ENCODE measurements at regions not wholly inside any gene's neighbourhood (a gene's known extent, or its start where the extent isn't known, plus 50 kb on each side); places are given as distances from the start of the nearest gene placed in this dataset.
A peak's percentile ranks its signal among the peaks of the same experiment; 100 is the strongest.

- Histone ChIP-seq H3K4me1 (ENCODE audit: control insufficient read depth, insufficient read depth, low read length) (peaks cover 19% of the 10 kb centered on the region), H3K27me3 (ENCODE audit: control insufficient read depth, insufficient read depth, low read length) (peaks cover 46% of the 10 kb centered on the region), H3K27ac (ENCODE audit: low read depth, low read length) (no peak overlapping the region), H3K4me3 (ENCODE audit: low read depth, low read length) (no peak overlapping the region), H3K36me3 (ENCODE audit: control insufficient read depth, insufficient read depth, low read length) (no peaks in the 10 kb centered on the region), H3K9me3 (ENCODE audit: control insufficient read depth, insufficient read depth, low read length) (peaks cover 1% of the 10 kb centered on the region)
- no CpG with 5 or more reads among the region's 4 CpGs for WGBS (ENCODE audit: insufficient coverage)
- no peak for DNase-seq (ENCODE audit: low read depth in 4 of 6, low spot score in 6 of 6)
Measured at GRCh38 chr11:115657586-115657985, 153.4 kb upstream of the CADM1 start.

DNA sequence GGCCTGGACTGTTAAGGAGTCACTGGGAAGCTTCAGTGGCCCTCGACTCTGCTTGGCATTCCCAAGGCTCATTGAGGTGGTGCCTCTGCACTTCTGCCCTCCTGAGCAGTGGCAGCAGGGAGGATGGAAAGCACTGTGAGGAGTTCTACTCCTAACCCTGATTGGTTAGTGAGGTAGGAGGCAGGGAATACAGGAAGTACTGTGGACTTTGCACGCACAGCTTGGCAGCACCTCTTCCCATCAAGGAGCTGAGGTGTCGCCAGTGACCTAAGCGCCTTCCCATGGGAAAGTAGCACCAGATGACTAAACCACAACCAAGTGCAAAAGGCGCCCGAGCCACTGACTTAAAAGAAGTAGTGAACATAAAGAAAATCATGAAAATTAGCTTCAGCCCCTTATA is 152.5 kb upstream of the CADM1 start:
- 78% methylated on average over 2 of the region's 6 CpGs for WGBS (ENCODE audit: insufficient coverage)
- Histone ChIP-seq H3K9me3 (ENCODE audit: control insufficient read depth, insufficient read depth, low read length) (no peaks in the 10 kb centered on the region), H3K27ac (ENCODE audit: low read depth, low read length) (no peak overlapping the region), H3K4me1 (ENCODE audit: control insufficient read depth, insufficient read depth, low read length) (peaks cover 19% of the 10 kb centered on the region), H3K27me3 (ENCODE audit: control insufficient read depth, insufficient read depth, low read length) (peaks cover 39% of the 10 kb centered on the region), H3K4me3 (ENCODE audit: low read depth, low read length) (no peak overlapping the region), H3K36me3 (ENCODE audit: control insufficient read depth, insufficient read depth, low read length) (no peaks in the 10 kb centered on the region)
- no peak for DNase-seq (ENCODE audit: low read depth in 4 of 6, low spot score in 6 of 6)

DNA sequence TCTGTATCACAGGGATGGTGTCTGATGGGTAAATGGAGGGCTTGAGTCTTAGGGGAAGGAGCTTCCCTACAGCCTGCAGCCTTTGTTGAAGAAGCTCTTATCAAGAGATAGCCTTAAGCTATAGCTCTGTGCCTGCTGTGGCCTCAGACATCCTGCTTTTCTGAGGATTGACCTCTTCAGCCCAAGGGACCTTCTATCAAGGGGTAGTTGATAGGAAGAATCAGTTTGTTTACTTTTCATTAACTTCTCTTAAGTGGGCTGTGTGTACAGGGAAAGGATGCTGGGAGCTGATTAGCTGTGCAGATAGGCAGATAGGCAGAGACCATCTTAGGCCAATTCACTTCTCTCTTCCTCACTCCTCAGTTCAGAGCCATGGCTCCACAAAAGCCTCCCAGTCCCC is 151.8 kb upstream of the CADM1 start:
- H3K9me3 ChIP-seq (ENCODE audit: control insufficient read depth, insufficient read depth, low read length), result no peaks in the 10 kb centered on the region
- peaks cover 38% of the 10 kb centered on the region for H3K27me3 ChIP-seq (ENCODE audit: control insufficient read depth, insufficient read depth, low read length)
- no peaks in the 10 kb centered on the region for H3K36me3 ChIP-seq (ENCODE audit: control insufficient read depth, insufficient read depth, low read length)
- no peak for DNase-seq (ENCODE audit: low read depth in 4 of 6, low spot score in 6 of 6)
- peaks cover 19% of the 10 kb centered on the region for H3K4me1 ChIP-seq (ENCODE audit: control insufficient read depth, insufficient read depth, low read length)
- no peak overlapping the region for H3K27ac ChIP-seq (ENCODE audit: low read depth, low read length)
- H3K4me3 ChIP-seq (ENCODE audit: low read depth, low read length), result no peak overlapping the region

GRCh38 chr11:115654792-115655191 is 150.6 kb upstream of the CADM1 start:
- Histone ChIP-seq H3K4me1 (ENCODE audit: control insufficient read depth, insufficient read depth, low read length) (peaks cover 10% of the 10 kb centered on the region), H3K27ac (ENCODE audit: low read depth, low read length) (no peak overlapping the region), H3K27me3 (ENCODE audit: control insufficient read depth, insufficient read depth, low read length) (peaks cover 29% of the 10 kb centered on the region), H3K9me3 (ENCODE audit: control insufficient read depth, insufficient read depth, low read length) (no peaks in the 10 kb centered on the region), H3K4me3 (ENCODE audit: low read depth, low read length) (no peak overlapping the region), H3K36me3 (ENCODE audit: control insufficient read depth, insufficient read depth, low read length) (no peaks in the 10 kb centered on the region)
- DNase-seq (ENCODE audit: low read depth in 4 of 6, low spot score in 6 of 6), result no peak
- WGBS (ENCODE audit: insufficient coverage), result no CpG with 5 or more reads among the region's 4 CpGs

DNA sequence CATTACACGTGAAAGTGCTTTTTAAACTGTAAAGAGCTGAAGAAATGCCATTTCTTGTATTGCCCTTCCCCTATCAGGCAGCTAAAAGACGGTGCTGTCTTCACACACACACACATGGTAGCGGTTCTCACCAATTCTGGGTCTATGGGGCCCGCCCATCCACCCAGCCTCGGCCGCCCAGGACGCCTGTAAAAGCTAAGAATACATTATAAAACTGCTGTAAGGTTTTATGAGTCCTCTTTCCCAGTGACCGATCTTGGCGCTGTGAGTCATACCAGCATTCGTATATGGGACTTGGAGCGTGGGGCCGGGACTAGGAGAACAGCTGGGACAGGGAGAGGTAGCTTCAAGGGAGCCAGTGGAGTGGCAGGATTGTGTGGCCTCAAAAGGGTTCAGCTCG is 149.7 kb upstream of the CADM1 start:
- H3K4me1 ChIP-seq (ENCODE audit: control insufficient read depth, insufficient read depth, low read length), result peaks cover 2% of the 10 kb centered on the region
- no peaks in the 10 kb centered on the region for H3K9me3 ChIP-seq (ENCODE audit: control insufficient read depth, insufficient read depth, low read length)
- WGBS (ENCODE audit: insufficient coverage), result 89% methylated on average over 8 of the region's 13 CpGs
- no peak overlapping the region for H3K4me3 ChIP-seq (ENCODE audit: low read depth, low read length)
- H3K27me3 ChIP-seq (ENCODE audit: control insufficient read depth, insufficient read depth, low read length), result peaks cover 21% of the 10 kb centered on the region
- DNase-seq (ENCODE audit: low read depth in 4 of 6, low spot score in 6 of 6), result no peak
- no peak overlapping the region for H3K27ac ChIP-seq (ENCODE audit: low read depth, low read length)
- H3K36me3 ChIP-seq (ENCODE audit: control insufficient read depth, insufficient read depth, low read length), result no peaks in the 10 kb centered on the region

DNA sequence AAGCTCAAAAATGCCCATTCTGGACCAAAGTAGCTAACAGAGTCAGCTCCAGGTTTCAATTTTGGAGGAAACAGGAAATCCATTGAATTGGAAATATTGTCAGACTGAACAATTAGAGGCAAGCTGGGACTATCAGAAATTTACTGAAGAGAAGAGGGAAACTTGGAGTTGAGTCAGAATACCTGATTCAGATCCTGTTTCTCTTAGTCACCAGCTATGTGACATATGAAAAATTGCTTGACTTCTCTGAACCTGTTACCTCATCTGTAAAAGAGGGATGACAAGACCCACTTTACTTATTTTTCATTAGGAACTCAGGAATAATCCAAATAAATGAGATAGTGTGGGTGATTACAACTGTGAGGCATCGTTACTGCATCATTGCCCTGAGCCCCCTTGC is 148.9 kb upstream of the CADM1 start:
- no peak for DNase-seq (ENCODE audit: low read depth in 4 of 6, low spot score in 6 of 6)
- WGBS (ENCODE audit: insufficient coverage), result 93% methylated on average over 1 of the region's 1 CpG
- Histone ChIP-seq H3K27ac (ENCODE audit: low read depth, low read length) (no peak overlapping the region), H3K9me3 (ENCODE audit: control insufficient read depth, insufficient read depth, low read length) (no peaks in the 10 kb centered on the region), H3K4me1 (ENCODE audit: control insufficient read depth, insufficient read depth, low read length) (no peaks in the 10 kb centered on the region), H3K4me3 (ENCODE audit: low read depth, low read length) (no peak overlapping the region), H3K36me3 (ENCODE audit: control insufficient read depth, insufficient read depth, low read length) (no peaks in the 10 kb centered on the region), H3K27me3 (ENCODE audit: control insufficient read depth, insufficient read depth, low read length) (peaks cover 15% of the 10 kb centered on the region)

GRCh38 chr11:115652496-115652895 is 148.3 kb upstream of the CADM1 start:
- no peak overlapping the region for H3K27ac ChIP-seq (ENCODE audit: low read depth, low read length)
- H3K4me1 ChIP-seq (ENCODE audit: control insufficient read depth, insufficient read depth, low read length), result no peaks in the 10 kb centered on the region
- no peaks in the 10 kb centered on the region for H3K36me3 ChIP-seq (ENCODE audit: control insufficient read depth, insufficient read depth, low read length)
- H3K27me3 ChIP-seq (ENCODE audit: control insufficient read depth, insufficient read depth, low read length), result peaks cover 15% of the 10 kb centered on the region
- no peaks in the 10 kb centered on the region for H3K9me3 ChIP-seq (ENCODE audit: control insufficient read depth, insufficient read depth, low read length)
- H3K4me3 ChIP-seq (ENCODE audit: low read depth, low read length), result no peak overlapping the region
- 87% methylated on average over 3 of the region's 8 CpGs for WGBS (ENCODE audit: insufficient coverage)
- no peak for DNase-seq (ENCODE audit: low read depth in 4 of 6, low spot score in 6 of 6)

- no peaks in the 10 kb centered on the region for H3K9me3 ChIP-seq (ENCODE audit: control insufficient read depth, insufficient read depth, low read length)
- WGBS (ENCODE audit: insufficient coverage), result 10% methylated on average over 1 of the region's 1 CpG
- DNase-seq (ENCODE audit: low read depth in 4 of 6, low spot score in 6 of 6), result no peak
- no peak overlapping the region for H3K4me3 ChIP-seq (ENCODE audit: low read depth, low read length)
- H3K27me3 ChIP-seq (ENCODE audit: control insufficient read depth, insufficient read depth, low read length), result peaks cover 15% of the 10 kb centered on the region
- H3K27ac ChIP-seq (ENCODE audit: low read depth, low read length), result no peak overlapping the region
- no peaks in the 10 kb centered on the region for H3K36me3 ChIP-seq (ENCODE audit: control insufficient read depth, insufficient read depth, low read length)
- no peaks in the 10 kb centered on the region for H3K4me1 ChIP-seq (ENCODE audit: control insufficient read depth, insufficient read depth, low read length)
Measured at GRCh38 chr11:115652094-115652493, 147.9 kb upstream of the CADM1 start.

- no peaks in the 10 kb centered on the region for H3K9me3 ChIP-seq (ENCODE audit: control insufficient read depth, insufficient read depth, low read length)
- DNase-seq (ENCODE audit: low read depth in 4 of 6, low spot score in 6 of 6), result no peak
- WGBS (ENCODE audit: insufficient coverage), result no CpG with 5 or more reads among the region's 5 CpGs
- H3K4me1 ChIP-seq (ENCODE audit: control insufficient read depth, insufficient read depth, low read length), result peaks cover 13% of the 10 kb centered on the region
- no peak overlapping the region for H3K27ac ChIP-seq (ENCODE audit: low read depth, low read length)
- no peaks in the 10 kb centered on the region for H3K36me3 ChIP-seq (ENCODE audit: control insufficient read depth, insufficient read depth, low read length)
- no peaks in the 10 kb centered on the region for H3K27me3 ChIP-seq (ENCODE audit: control insufficient read depth, insufficient read depth, low read length)
- no peak overlapping the region for H3K4me3 ChIP-seq (ENCODE audit: low read depth, low read length)
Measured at GRCh38 chr11:115649461-115649860, 145.2 kb upstream of the CADM1 start.

DNA sequence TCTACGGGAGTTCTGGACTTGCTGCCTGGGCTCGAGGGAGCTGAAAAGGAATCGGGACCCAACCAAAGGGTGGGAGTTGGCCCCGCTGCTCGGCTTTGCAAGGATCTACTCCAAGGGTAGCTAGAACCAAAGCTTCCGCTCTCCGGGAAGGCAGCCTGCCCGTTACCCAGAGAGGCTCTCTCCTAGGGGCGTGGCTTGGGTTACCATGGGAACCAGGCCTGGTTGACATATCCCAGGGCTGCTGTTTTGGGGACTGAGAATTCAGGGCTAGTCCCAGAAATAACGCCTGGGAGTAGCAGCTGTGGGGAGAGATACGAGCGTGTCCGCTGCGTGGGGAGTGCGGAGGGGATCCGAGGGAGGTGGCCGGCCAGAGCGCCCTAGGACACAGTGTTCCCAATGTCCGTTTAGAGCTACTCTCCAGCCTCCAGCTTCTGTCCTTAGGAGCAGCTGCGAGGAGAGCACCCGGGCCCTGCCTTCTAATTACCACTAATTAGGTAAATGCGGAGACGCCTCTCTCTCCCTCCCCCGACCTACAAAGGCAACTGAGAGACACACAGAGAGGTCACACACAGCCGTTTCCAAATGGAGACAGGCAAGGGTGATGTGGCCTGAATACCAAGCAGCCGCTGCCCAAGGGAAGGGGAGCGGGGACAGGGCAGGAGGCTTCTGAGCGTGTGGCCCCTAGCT is 141.6 kb upstream of the CADM1 start:
- WGBS (ENCODE audit: insufficient coverage), result 20% methylated on average over 25 of the region's 28 CpGs
- Histone ChIP-seq H3K27me3 (ENCODE audit: control insufficient read depth, insufficient read depth, low read length) (peaks cover 3% of the 10 kb centered on the region), H3K36me3 (ENCODE audit: control insufficient read depth, insufficient read depth, low read length) (no peaks in the 10 kb centered on the region), H3K9me3 (ENCODE audit: control insufficient read depth, insufficient read depth, low read length) (no peaks in the 10 kb centered on the region), H3K27ac (ENCODE audit: low read depth, low read length) (peak overlapping the region; percentile 37), H3K4me1 (ENCODE audit: control insufficient read depth, insufficient read depth, low read length) (peaks cover 19% of the 10 kb centered on the region), H3K4me3 (ENCODE audit: low read depth, low read length) (no peak overlapping the region)
- DNase-seq (ENCODE audit: low read depth in 4 of 6, low spot score in 6 of 6), result peak in 5 of 6 donors; percentile 58 to 93 (median 65)
